ENCODE measurements at regions not wholly inside any gene's neighbourhood (a gene's known extent, or its start where the extent isn't known, plus 50 kb on each side); places are given as distances from the start of the nearest gene placed in this dataset.

- TF ChIP-seq EZH2 (IDR thresholded peaks at IDR 0.05; ENCODE audit: borderline replicate concordance, low read length) = no peak
- TF ChIP-seq, protein P1, sequence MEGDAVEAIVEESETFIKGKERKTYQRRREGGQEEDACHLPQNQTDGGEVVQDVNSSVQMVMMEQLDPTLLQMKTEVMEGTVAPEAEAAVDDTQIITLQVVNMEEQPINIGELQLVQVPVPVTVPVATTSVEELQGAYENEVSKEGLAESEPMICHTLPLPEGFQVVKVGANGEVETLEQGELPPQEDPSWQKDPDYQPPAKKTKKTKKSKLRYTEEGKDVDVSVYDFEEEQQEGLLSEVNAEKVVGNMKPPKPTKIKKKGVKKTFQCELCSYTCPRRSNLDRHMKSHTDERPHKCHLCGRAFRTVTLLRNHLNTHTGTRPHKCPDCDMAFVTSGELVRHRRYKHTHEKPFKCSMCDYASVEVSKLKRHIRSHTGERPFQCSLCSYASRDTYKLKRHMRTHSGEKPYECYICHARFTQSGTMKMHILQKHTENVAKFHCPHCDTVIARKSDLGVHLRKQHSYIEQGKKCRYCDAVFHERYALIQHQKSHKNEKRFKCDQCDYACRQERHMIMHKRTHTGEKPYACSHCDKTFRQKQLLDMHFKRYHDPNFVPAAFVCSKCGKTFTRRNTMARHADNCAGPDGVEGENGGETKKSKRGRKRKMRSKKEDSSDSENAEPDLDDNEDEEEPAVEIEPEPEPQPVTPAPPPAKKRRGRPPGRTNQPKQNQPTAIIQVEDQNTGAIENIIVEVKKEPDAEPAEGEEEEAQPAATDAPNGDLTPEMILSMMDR (IDR thresholded peaks at IDR 0.05; ENCODE audit: low read length) = no peak
Measured at GRCh38 chr18:68555879-68556301, 159.0 kb downstream of the TMX3 start.

Measured in OCI-LY1 (cell line).